ENCODE measurements at regions not wholly inside any gene's neighbourhood (a gene's known extent, or its start where the extent isn't known, plus 50 kb on each side); places are given as distances from the start of the nearest gene placed in this dataset.

DNA sequence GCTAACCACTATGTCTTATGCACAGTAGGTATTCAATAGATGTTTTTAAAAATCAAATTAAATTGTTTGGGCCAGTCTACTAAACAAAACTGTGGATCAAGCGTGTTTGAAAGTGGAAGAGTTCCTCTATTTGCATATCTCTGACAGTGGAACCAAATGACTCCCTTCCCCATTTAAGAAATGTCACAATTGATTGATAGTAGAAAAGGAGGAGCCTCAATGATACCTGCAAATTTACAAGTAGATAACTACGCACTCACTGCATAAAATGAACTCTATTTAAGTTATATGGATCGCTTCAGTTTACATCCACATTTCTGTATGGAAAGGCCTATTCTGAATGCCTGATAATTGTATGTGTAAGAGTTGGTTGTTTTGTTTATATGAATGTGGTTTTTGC is 163.3 kb upstream of the MTPN start:
- no peak overlapping the region for H3K27ac ChIP-seq (ENCODE audit: low read depth in 1 of 2, low read length in 2 of 2)
- TF ChIP-seq HNF4A (conservative IDR thresholded peaks at IDR 0.05) = no peak
- no peak for TF ChIP-seq EGR1 (IDR thresholded peaks at IDR 0.05; ENCODE audit: low read depth in 2 of 2)
- no peak overlapping the region for H3K4me3 ChIP-seq (ENCODE audit: low read depth in 1 of 3, low read length in 3 of 3)
- WGBS = 86% methylated on average over 3 of the region's 3 CpGs
- no peaks in the 10 kb centered on the region for H3K36me3 ChIP-seq (ENCODE audit: control insufficient read depth in 4 of 4, insufficient read depth in 3 of 4, low read depth in 1 of 4, low read length in 3 of 4)
- no peak overlapping the region for H3K9ac ChIP-seq (ENCODE audit: low read depth in 1 of 2, low read length in 2 of 2)
- H3K4me1 ChIP-seq (ENCODE audit: control insufficient read depth in 4 of 4, insufficient read depth in 4 of 4, low read length in 3 of 4) = no peaks in the 10 kb centered on the region
- H3K27me3 ChIP-seq (ENCODE audit: control insufficient read depth in 4 of 4, insufficient read depth in 4 of 4, low read length in 3 of 4) = no peaks in the 10 kb centered on the region
- no peak for DNase-seq (ENCODE audit: low spot score)
- no peaks in the 10 kb centered on the region for H3K9me3 ChIP-seq (ENCODE audit: control insufficient read depth in 4 of 4, low read length in 3 of 4)

DNA sequence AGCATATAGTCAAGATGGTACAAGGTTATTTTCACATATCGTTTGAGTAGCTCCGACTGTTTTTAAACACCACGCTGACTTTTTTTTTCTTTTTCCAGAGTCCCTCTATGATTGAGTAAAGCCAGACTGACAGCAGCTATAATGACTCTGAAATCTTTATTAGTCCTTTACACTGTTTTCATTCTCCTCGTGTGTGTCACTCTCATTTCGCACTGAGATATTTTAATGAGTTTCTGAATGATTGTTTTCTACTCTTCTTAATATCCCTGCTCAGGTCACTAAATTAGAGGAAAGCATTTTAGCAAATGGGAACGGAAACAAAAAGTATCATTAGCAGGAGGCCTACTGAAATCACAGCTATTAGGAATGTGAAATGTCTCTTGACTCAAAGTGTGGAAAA is 162.3 kb upstream of the MTPN start:
- no peak overlapping the region for H3K4me3 ChIP-seq (ENCODE audit: low read depth in 1 of 3, low read length in 3 of 3)
- WGBS = 73% methylated on average over 6 of the region's 6 CpGs
- H3K4me1 ChIP-seq (ENCODE audit: control insufficient read depth in 4 of 4, insufficient read depth in 4 of 4, low read length in 3 of 4) = no peaks in the 10 kb centered on the region
- H3K9ac ChIP-seq (ENCODE audit: low read depth in 1 of 2, low read length in 2 of 2) = no peak overlapping the region
- TF ChIP-seq HNF4A (conservative IDR thresholded peaks at IDR 0.05) = no peak
- no peak for TF ChIP-seq SP1 (IDR thresholded peaks at IDR 0.05)
- no peak for TF ChIP-seq FOXA2 (IDR thresholded peaks at IDR 0.05)
- TF ChIP-seq, protein P1, sequence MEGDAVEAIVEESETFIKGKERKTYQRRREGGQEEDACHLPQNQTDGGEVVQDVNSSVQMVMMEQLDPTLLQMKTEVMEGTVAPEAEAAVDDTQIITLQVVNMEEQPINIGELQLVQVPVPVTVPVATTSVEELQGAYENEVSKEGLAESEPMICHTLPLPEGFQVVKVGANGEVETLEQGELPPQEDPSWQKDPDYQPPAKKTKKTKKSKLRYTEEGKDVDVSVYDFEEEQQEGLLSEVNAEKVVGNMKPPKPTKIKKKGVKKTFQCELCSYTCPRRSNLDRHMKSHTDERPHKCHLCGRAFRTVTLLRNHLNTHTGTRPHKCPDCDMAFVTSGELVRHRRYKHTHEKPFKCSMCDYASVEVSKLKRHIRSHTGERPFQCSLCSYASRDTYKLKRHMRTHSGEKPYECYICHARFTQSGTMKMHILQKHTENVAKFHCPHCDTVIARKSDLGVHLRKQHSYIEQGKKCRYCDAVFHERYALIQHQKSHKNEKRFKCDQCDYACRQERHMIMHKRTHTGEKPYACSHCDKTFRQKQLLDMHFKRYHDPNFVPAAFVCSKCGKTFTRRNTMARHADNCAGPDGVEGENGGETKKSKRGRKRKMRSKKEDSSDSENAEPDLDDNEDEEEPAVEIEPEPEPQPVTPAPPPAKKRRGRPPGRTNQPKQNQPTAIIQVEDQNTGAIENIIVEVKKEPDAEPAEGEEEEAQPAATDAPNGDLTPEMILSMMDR (IDR thresholded peaks at IDR 0.05; ENCODE audit: low read depth, low read length, missing input control) = no peak
- TF ChIP-seq RAD21 (IDR thresholded peaks at IDR 0.05) = no peak
- TF ChIP-seq YY1 (IDR thresholded peaks at IDR 0.05) = no peak
- TF ChIP-seq RXRA (IDR thresholded peaks at IDR 0.05) = no peak
- TF ChIP-seq JUND (IDR thresholded peaks at IDR 0.05) = no peak
- no peak for DNase-seq (ENCODE audit: low spot score)
- H3K36me3 ChIP-seq (ENCODE audit: control insufficient read depth in 4 of 4, insufficient read depth in 3 of 4, low read depth in 1 of 4, low read length in 3 of 4) = no peaks in the 10 kb centered on the region
- no peak overlapping the region for H3K27ac ChIP-seq (ENCODE audit: low read depth in 1 of 2, low read length in 2 of 2)
- no peaks in the 10 kb centered on the region for H3K9me3 ChIP-seq (ENCODE audit: control insufficient read depth in 4 of 4, low read length in 3 of 4)
- H3K27me3 ChIP-seq (ENCODE audit: control insufficient read depth in 4 of 4, insufficient read depth in 4 of 4, low read length in 3 of 4) = no peaks in the 10 kb centered on the region

- H3K9me3 ChIP-seq (ENCODE audit: control insufficient read depth in 4 of 4, low read length in 3 of 4) = no peaks in the 10 kb centered on the region
- no peak overlapping the region for H3K4me3 ChIP-seq (ENCODE audit: low read depth in 1 of 3, low read length in 3 of 3)
- no peak overlapping the region for H3K27ac ChIP-seq (ENCODE audit: low read depth in 1 of 2, low read length in 2 of 2)
- H3K9ac ChIP-seq (ENCODE audit: low read depth in 1 of 2, low read length in 2 of 2) = no peak overlapping the region
- WGBS = 51% methylated on average over 3 of the region's 3 CpGs
- TF ChIP-seq, protein P2, sequence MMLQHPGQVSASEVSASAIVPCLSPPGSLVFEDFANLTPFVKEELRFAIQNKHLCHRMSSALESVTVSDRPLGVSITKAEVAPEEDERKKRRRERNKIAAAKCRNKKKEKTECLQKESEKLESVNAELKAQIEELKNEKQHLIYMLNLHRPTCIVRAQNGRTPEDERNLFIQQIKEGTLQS (IDR thresholded peaks at IDR 0.05) = no peak
- TF ChIP-seq TAF1 (conservative IDR thresholded peaks at IDR 0.05) (no peak), HNF4A (conservative IDR thresholded peaks at IDR 0.05) (no peak), NR2F2 (IDR thresholded peaks at IDR 0.05) (no peak), FOXA2 (IDR thresholded peaks at IDR 0.05) (no peak), SP1 (IDR thresholded peaks at IDR 0.05) (no peak), FOXA1 (IDR thresholded peaks at IDR 0.05) (no peak), EGR1 (IDR thresholded peaks at IDR 0.05; ENCODE audit: low read depth in 2 of 2) (no peak)
- TF ChIP-seq, protein P3, sequence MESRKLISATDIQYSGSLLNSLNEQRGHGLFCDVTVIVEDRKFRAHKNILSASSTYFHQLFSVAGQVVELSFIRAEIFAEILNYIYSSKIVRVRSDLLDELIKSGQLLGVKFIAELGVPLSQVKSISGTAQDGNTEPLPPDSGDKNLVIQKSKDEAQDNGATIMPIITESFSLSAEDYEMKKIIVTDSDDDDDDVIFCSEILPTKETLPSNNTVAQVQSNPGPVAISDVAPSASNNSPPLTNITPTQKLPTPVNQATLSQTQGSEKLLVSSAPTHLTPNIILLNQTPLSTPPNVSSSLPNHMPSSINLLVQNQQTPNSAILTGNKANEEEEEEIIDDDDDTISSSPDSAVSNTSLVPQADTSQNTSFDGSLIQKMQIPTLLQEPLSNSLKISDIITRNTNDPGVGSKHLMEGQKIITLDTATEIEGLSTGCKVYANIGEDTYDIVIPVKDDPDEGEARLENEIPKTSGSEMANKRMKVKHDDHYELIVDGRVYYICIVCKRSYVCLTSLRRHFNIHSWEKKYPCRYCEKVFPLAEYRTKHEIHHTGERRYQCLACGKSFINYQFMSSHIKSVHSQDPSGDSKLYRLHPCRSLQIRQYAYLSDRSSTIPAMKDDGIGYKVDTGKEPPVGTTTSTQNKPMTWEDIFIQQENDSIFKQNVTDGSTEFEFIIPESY (IDR thresholded peaks at IDR 0.05) = no peak
- TF ChIP-seq, protein P4, sequence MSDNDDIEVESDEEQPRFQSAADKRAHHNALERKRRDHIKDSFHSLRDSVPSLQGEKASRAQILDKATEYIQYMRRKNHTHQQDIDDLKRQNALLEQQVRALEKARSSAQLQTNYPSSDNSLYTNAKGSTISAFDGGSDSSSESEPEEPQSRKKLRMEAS (IDR thresholded peaks at IDR 0.05) = no peak
- DNase-seq (ENCODE audit: low spot score) = no peak
- H3K4me1 ChIP-seq (ENCODE audit: control insufficient read depth in 4 of 4, insufficient read depth in 4 of 4, low read length in 3 of 4) = no peaks in the 10 kb centered on the region
- no peaks in the 10 kb centered on the region for H3K27me3 ChIP-seq (ENCODE audit: control insufficient read depth in 4 of 4, insufficient read depth in 4 of 4, low read length in 3 of 4)
- H3K36me3 ChIP-seq (ENCODE audit: control insufficient read depth in 4 of 4, insufficient read depth in 3 of 4, low read depth in 1 of 4, low read length in 3 of 4) = no peaks in the 10 kb centered on the region
Observed at GRCh38 chr7:136138991-136139390, 161.8 kb upstream of the MTPN start.

Measured in liver (tissue), 8 donors.